ENCODE measurements at regions not wholly inside any gene's neighbourhood (a gene's known extent, or its start where the extent isn't known, plus 50 kb on each side); places are given as distances from the start of the nearest gene placed in this dataset.

DNA sequence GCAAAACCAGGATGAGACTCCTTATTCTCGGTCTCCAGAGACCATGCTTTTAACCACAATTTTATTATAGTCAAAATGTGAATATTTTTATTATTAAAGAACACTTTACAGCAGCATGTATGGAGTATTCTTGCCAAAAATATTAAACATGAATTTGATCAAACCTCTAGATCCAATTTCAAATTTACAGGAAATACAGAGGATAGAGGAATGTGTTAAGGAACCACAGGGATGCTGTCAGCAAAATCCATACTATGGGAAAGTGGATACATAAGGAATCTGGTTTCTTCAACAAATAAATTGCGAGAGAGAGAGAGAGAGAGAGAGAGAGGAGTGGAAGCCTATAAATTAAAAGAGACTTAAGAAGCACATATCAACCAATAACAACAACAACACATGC lies 348.2 kb upstream of the NUDT12 start:
- no peak for DNase-seq (ENCODE audit: low read depth)
- TF ChIP-seq CTCF (IDR thresholded peaks at IDR 0.05; ENCODE audit: low read depth, low read length, missing control alignments), result no peak
- in situ Hi-C loops (cut with HindIII; ENCODE audit: low sequenced_read_pairs), result no loop called here

DNA sequence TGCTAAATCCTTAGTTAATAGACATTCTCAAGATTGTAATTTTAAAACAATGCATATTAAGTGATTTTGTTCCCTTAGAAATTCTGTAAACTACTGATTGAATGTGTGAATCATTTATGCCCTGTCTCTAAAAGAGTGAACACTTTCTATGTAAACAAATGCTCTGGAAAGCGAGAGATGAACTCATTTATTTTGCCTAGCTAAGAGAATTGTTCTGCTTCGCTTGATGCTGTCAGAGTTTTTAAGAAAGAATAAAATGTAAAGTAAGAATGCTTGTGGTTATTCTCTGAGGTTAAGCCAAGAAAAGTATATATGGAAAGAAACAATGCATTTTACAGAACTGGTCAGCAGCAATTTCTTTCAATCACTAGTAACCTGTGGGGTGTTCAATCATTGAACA lies 347.4 kb upstream of the NUDT12 start:
- in situ Hi-C loops (cut with HindIII; ENCODE audit: low sequenced_read_pairs), result no loop called here
- DNase-seq (ENCODE audit: low read depth), result no peak
- no peak overlapping the region for H3K4me3 ChIP-seq (ENCODE audit: low read depth, low read length)
- no peak for TF ChIP-seq CTCF (IDR thresholded peaks at IDR 0.05; ENCODE audit: low read depth, low read length, missing control alignments)

More for the DNA sequence above, 348.2 kb upstream of the NUDT12 start:
- no peak overlapping the region for H3K4me3 ChIP-seq (ENCODE audit: low read depth, low read length)

DNA sequence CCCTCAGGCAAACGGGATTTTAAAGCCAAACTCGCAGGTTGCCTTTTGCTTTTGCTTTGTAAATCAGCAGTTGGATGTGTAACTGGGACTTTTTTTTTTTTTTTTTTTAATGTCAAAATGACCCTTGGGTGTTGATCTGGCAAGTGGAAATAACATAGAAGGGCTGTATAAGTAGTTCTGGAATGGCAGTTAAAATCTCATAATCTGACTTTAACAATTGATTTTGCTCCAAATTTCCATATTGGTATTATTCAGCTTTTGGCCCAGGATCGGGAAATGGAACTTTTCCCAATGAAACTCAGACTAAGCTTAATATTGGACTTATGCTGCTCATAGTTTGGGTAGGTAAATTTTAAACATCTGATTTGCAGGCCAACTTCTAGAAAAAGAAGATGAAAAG lies 346.8 kb upstream of the NUDT12 start:
- TF ChIP-seq CTCF (IDR thresholded peaks at IDR 0.05; ENCODE audit: low read depth, low read length, missing control alignments), result no peak
- DNase-seq (ENCODE audit: low read depth), result no peak
- in situ Hi-C loops (cut with HindIII; ENCODE audit: low sequenced_read_pairs), result no loop called here
- H3K4me3 ChIP-seq (ENCODE audit: low read depth, low read length), result no peak overlapping the region

GRCh38 chr5:103908336-103909080 lies 345.9 kb upstream of the NUDT12 start:
- DNase-seq (ENCODE audit: low read depth), result no peak
- H3K4me3 ChIP-seq (ENCODE audit: low read depth, low read length), result no peak overlapping the region
- in situ Hi-C loops (cut with HindIII; ENCODE audit: low sequenced_read_pairs), result no loop called here
- no peak for TF ChIP-seq CTCF (IDR thresholded peaks at IDR 0.05; ENCODE audit: low read depth, low read length, missing control alignments)

DNA sequence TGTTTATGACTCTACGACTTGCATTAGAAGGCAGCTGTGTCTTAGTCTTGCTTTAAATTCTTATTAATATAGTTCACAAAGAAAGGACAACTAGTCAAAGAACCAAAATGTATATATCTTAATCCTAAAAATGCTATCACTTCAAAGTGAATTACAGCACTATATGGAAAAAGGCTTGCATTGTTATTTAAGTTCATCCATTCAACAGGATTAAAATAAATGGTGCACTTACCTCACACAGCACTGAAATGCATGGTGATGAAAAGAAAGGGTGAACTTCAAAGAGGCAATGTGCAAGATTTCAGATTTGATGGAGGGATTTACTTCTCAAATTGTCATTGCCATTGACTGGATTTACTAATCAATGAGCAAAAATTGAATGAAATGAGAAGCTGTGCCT lies 344.4 kb upstream of the NUDT12 start:
- in situ Hi-C loops (cut with HindIII; ENCODE audit: low sequenced_read_pairs), result no loop called here
- no peak for TF ChIP-seq CTCF (IDR thresholded peaks at IDR 0.05; ENCODE audit: low read depth, low read length, missing control alignments)
- no peak overlapping the region for H3K4me3 ChIP-seq (ENCODE audit: low read depth, low read length)
- DNase-seq (ENCODE audit: low read depth), result no peak

DNA sequence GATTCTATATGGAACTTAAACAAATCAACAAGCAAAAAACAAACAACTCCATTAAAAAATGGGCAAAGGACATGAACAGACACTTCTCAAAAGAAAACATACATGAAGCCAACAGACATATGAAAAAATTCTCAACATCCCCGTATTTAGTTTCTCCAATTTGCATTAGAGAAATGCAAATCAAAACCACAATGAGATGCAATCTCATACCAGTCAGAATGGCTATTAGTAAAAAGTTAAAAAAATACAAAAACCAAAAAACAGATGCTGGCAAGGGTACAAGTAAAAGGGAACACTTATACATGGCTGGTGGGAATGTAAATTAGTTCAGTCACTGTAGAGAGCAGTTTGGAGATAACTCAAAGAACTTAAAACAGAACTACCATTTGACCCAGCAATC lies 342.1 kb upstream of the NUDT12 start:
- no peak for TF ChIP-seq CTCF (IDR thresholded peaks at IDR 0.05; ENCODE audit: low read depth, low read length, missing control alignments)
- in situ Hi-C loops (cut with HindIII; ENCODE audit: low sequenced_read_pairs), result no loop called here
- no peak for DNase-seq (ENCODE audit: low read depth)
- H3K4me3 ChIP-seq (ENCODE audit: low read depth, low read length), result no peak overlapping the region
